IMR-90 (cell line): ENCODE measurements at regions not wholly inside any gene's neighbourhood (a gene's known extent, or its start where the extent isn't known, plus 50 kb on each side); places are given as distances from the start of the nearest gene placed in this dataset.

ENCODE experiments used
- ATAC-seq: fragments of 200-7000 bp; cut with Tn5 transposase; 2 replicates; pipeline ENCODE4 v1.9.1; 2020; ENCODE audit warnings: low read depth, mild to moderate bottlenecking, moderate library complexity
- BruUV-seq: library from RNA; stranded (reverse); fragments of 400-500 nt; replicated peaks from 2 replicates; lab custom pipeline; 2021; lab: Mats Ljungman, UMichigan
- CTCF ChIA-PET: fragments of 300-600 bp; formaldehyde crosslinking; extraction: SDS; loops from one replicate; lab custom pipeline; 2021; ENCODE audit warnings: antibody characterized with exemption; lab: Yijun Ruan, JAX
- POLR2A ChIA-PET: fragments of 300-600 bp; sonication (Branson Sonifier 250); formaldehyde crosslinking; loops from one replicate; lab custom pipeline; 2022; ENCODE audit warnings: antibody characterized with exemption; ENCODE audit not compliant: unreplicated experiment; lab: Charles Lee
- DNase-seq: peaks from one replicate; pipeline ENCODE4 v3.0.0; 2013
- H2AFZ ChIP-seq: replicated peaks from 2 replicates; pipeline ENCODE3; 2013; ENCODE audit warnings: low read length, mild to moderate bottlenecking; ENCODE audit not compliant: poor library complexity
- H2AK5ac ChIP-seq: 2 replicates; pipeline ENCODE4 v1.6.1; 2013; ENCODE audit warnings: low read depth, low read length, inconsistent platforms
- H2AK9ac ChIP-seq: replicated peaks from 2 replicates; pipeline ENCODE3; 2013; ENCODE audit warnings: mild to moderate bottlenecking, low read depth, low read length, moderate library complexity; ENCODE audit not compliant: poor library complexity
- H2BK120ac ChIP-seq: 2 replicates; pipeline ENCODE4 v1.6.1; 2013; ENCODE audit warnings: low read depth, low read length, inconsistent platforms
- H2BK15ac ChIP-seq: 3 replicates; pipeline ENCODE4 v1.6.1; 2013; ENCODE audit warnings: low read depth, low read length, inconsistent platforms
- H2BK20ac ChIP-seq: 2 replicates; pipeline ENCODE4 v1.6.1; 2013; ENCODE audit warnings: low read depth, mild to moderate bottlenecking, inconsistent platforms, low read length, moderate library complexity
- H2BK5ac ChIP-seq: 2 replicates; pipeline ENCODE4 v1.6.1; 2013; ENCODE audit warnings: mild to moderate bottlenecking, low read depth, low read length, inconsistent platforms; ENCODE audit not compliant: poor library complexity, severe bottlenecking
- H3K14ac ChIP-seq: replicated peaks from 2 replicates; pipeline ENCODE4 v1.6.1; 2013; ENCODE audit warnings: low read depth, low read length, inconsistent platforms
- H3K18ac ChIP-seq: 2 replicates; pipeline ENCODE4 v1.6.1; 2013; ENCODE audit warnings: low read depth, low read length, control low read depth
- H3K23ac ChIP-seq: 2 replicates; pipeline ENCODE4 v1.6.1; 2013; ENCODE audit warnings: low read depth, low read length, inconsistent platforms
- H3K27ac ChIP-seq: 2 replicates; pipeline ENCODE4 v1.5.1; 2013; ENCODE audit warnings: mild to moderate bottlenecking, control low read depth, low read length; ENCODE audit not compliant: insufficient read depth
- H3K27me3 ChIP-seq: 2 replicates; pipeline ENCODE4 v1.6.1; 2013; ENCODE audit warnings: low read length; ENCODE audit not compliant: control insufficient read depth, insufficient read depth
- H3K36me3 ChIP-seq: 2 replicates; pipeline ENCODE4 v1.6.1; 2013; ENCODE audit warnings: low read length, mixed read lengths; ENCODE audit not compliant: control insufficient read depth, insufficient read depth
- H3K4ac ChIP-seq: 2 replicates; pipeline ENCODE4 v1.6.1; 2013; ENCODE audit warnings: low read depth, low read length, inconsistent platforms
- H3K4me1 ChIP-seq: 2 replicates; pipeline ENCODE4 v1.6.1; 2013; ENCODE audit warnings: low read length, mixed read lengths; ENCODE audit not compliant: control insufficient read depth, insufficient read depth
- H3K4me2 ChIP-seq: 2 replicates; pipeline ENCODE4 v1.6.1; 2013; ENCODE audit warnings: low read depth, mild to moderate bottlenecking, control low read depth, low read length, moderate library complexity
- H3K4me3 ChIP-seq: 2 replicates; pipeline ENCODE4 v1.5.1; 2013; ENCODE audit warnings: low read depth, mild to moderate bottlenecking, control low read depth, low read length, moderate library complexity; ENCODE audit not compliant: insufficient read depth
- H3K56ac ChIP-seq: 2 replicates; pipeline ENCODE4 v1.6.1; 2013; ENCODE audit warnings: low read length, inconsistent platforms; ENCODE audit not compliant: insufficient read depth; ENCODE audit errors: extremely low read depth
- H3K79me1 ChIP-seq, 2 experiments: 2 replicates each; pipeline ENCODE4 v1.6.1; 2013; ENCODE audit warnings: low read length in 2 of 2, inconsistent platforms in 1 of 2, low read depth in 1 of 2
- H3K9ac ChIP-seq: 2 replicates; pipeline ENCODE4 v1.6.1; 2013; ENCODE audit warnings: low read depth, low read length, control low read depth
- H3K9me1 ChIP-seq: 2 replicates; pipeline ENCODE4 v1.6.1; 2013; ENCODE audit warnings: low read length, inconsistent platforms; ENCODE audit not compliant: insufficient read depth
- H3K9me3 ChIP-seq: 2 replicates; pipeline ENCODE4 v1.6.1; 2013; ENCODE audit warnings: low read length; ENCODE audit not compliant: control insufficient read depth, insufficient read depth
- H4K20me1 ChIP-seq: 2 replicates; pipeline ENCODE4 v1.6.1; 2013; ENCODE audit warnings: low read length, inconsistent platforms; ENCODE audit not compliant: insufficient read depth
- H4K5ac ChIP-seq: 2 replicates; pipeline ENCODE4 v1.6.1; 2013; ENCODE audit warnings: mild to moderate bottlenecking, low read depth, low read length, control low read depth
- H4K8ac ChIP-seq, 2 experiments: 2 replicates each; pipeline ENCODE4 v1.6.1; 2013; ENCODE audit warnings: low read depth in 2 of 2, low read length in 2 of 2, control low read depth in 1 of 2, inconsistent platforms in 1 of 2
- H4K91ac ChIP-seq: 2 replicates; pipeline ENCODE4 v1.6.1; 2013; ENCODE audit warnings: low read depth, low read length, inconsistent platforms; ENCODE audit not compliant: insufficient read depth
- CEBPB ChIP-seq: IDR thresholded peaks from 2 replicates; pipeline ENCODE4 v1.6.1; 2012; ENCODE audit warnings: low read depth, low read length, improper control_type of control experiment
- FOS ChIP-seq: fragments of 150-350 bp; IDR thresholded peaks from 2 replicates; pipeline ENCODE4 v1.6.1; 2016; ENCODE audit warnings: low read depth, low read length
- MAFK ChIP-seq: IDR thresholded peaks from 2 replicates; pipeline ENCODE4 v1.6.1; 2012; ENCODE audit warnings: low read depth, low read length, improper control_type of control experiment
- RCOR1 ChIP-seq: IDR thresholded peaks from 2 replicates; pipeline ENCODE4 v1.6.1; 2012; ENCODE audit warnings: mild to moderate bottlenecking, low read length, improper control_type of control experiment; ENCODE audit not compliant: insufficient replicate concordance
- RFX5 ChIP-seq: IDR thresholded peaks from 2 replicates; pipeline ENCODE4 v1.8.0; 2012; ENCODE audit warnings: low read depth, mild to moderate bottlenecking, low read length, moderate library complexity
- SMC3 ChIP-seq: fragments of 150-350 bp; IDR thresholded peaks from 2 replicates; pipeline ENCODE4 v1.6.1; 2016; ENCODE audit warnings: low read depth, mild to moderate bottlenecking, antibody characterized with exemption, low read length, moderate library complexity
- dilution Hi-C: fragments of 300-500 bp; cut with HindIII; formaldehyde crosslinking; loops from one replicate; pipeline ENCODE4 v1.14.3; 2018; ENCODE audit warnings: low sequenced_read_pairs; ENCODE audit not compliant: unreplicated experiment
- in situ Hi-C: fragments of 300-500 bp; cut with MboI; formaldehyde crosslinking; loops from 3 replicates; pipeline ENCODE4 v1.14.3; 2019; ENCODE audit warnings: low sequenced_read_pairs, inconsistent platforms, mixed read lengths
- intact Hi-C: fragments of 100-400 bp; cut with micrococcal nuclease; formaldehyde crosslinking; loops from 2 replicates; pipeline ENCODE4 v1.10.0; 2022

- H2AK5ac ChIP-seq, result no peak overlapping the region
- H4K91ac ChIP-seq, result no peak overlapping the region
- intact Hi-C loops, result no loop called here
- H3K9ac ChIP-seq, result no peak overlapping the region
- H3K4me3 ChIP-seq, result no peak overlapping the region
- no peaks in the 10 kb centered on the region for H4K20me1 ChIP-seq
- H2AFZ ChIP-seq, result no peak overlapping the region
- ATAC-seq, result no peak
- no peak for DNase-seq
- in situ Hi-C loops, result no loop called here
- H3K14ac ChIP-seq, result no peak overlapping the region
- no peak overlapping the region for H4K8ac ChIP-seq
- H2AK9ac ChIP-seq, result no peak overlapping the region
- no peak overlapping the region for H3K27ac ChIP-seq
- ChIA-PET CTCF (no interaction called here), POLR2A (no interaction called here)
- H3K4ac ChIP-seq, result no peak overlapping the region
- BruUV-seq, result no TSS peak
- H3K36me3 ChIP-seq, result no peaks in the 10 kb centered on the region
- H3K56ac ChIP-seq, result no peak overlapping the region
- no peaks in the 10 kb centered on the region for H3K27me3 ChIP-seq
- H2BK120ac ChIP-seq, result no peak overlapping the region
- no peak overlapping the region for H3K18ac ChIP-seq
- H3K4me2 ChIP-seq, result no peak overlapping the region
- H3K4me1 ChIP-seq, result no peaks in the 10 kb centered on the region
- H2BK20ac ChIP-seq, result no peak overlapping the region
- no peaks in the 10 kb centered on the region for H3K9me1 ChIP-seq
- no peaks in the 10 kb centered on the region for H3K79me1 ChIP-seq
- no peak overlapping the region for H2BK5ac ChIP-seq
- no peak overlapping the region for H2BK15ac ChIP-seq
- dilution Hi-C loops, result no loop called here
- no peaks in the 10 kb centered on the region for H3K9me3 ChIP-seq
- H3K23ac ChIP-seq, result no peak overlapping the region
- no peak overlapping the region for H4K5ac ChIP-seq
- no peak for TF ChIP-seq CEBPB
- no peak for TF ChIP-seq RCOR1
- no peak for TF ChIP-seq RFX5
- no peak for TF ChIP-seq FOS
- no peak for TF ChIP-seq MAFK
- TF ChIP-seq SMC3, result no peak
Observed at GRCh38 chr4:35591035-35591434, 653.3 kb downstream of the ARAP2 start.
